Right ventricle myocardium superior (tissue), 1 donor: ENCODE measurements at regions not wholly inside any gene's neighbourhood (a gene's known extent, or its start where the extent isn't known, plus 50 kb on each side); places are given as distances from the start of the nearest gene placed in this dataset.
A peak's percentile ranks its signal among the peaks of the same experiment; 100 is the strongest.

Experiments
- ATAC-seq: fragments of 200-7000 bp; cut with Tn5 transposase; one replicate; pipeline ENCODE4 v1.9.1; 2020; ENCODE audit warnings: mild to moderate bottlenecking; ENCODE audit not compliant: poor library complexity
- DNase-seq: peaks from one replicate; pipeline ENCODE4 v3.0.0-alpha.2; 2020
- intact Hi-C: fragments of 100-400 bp; cut with DNase I; formaldehyde crosslinking; loops from one replicate; pipeline ENCODE4 v1.11.2; 2022
- donor health status: DM: no; HTN: yes; CAD: no; lungs with severe emphysema.

DNA sequence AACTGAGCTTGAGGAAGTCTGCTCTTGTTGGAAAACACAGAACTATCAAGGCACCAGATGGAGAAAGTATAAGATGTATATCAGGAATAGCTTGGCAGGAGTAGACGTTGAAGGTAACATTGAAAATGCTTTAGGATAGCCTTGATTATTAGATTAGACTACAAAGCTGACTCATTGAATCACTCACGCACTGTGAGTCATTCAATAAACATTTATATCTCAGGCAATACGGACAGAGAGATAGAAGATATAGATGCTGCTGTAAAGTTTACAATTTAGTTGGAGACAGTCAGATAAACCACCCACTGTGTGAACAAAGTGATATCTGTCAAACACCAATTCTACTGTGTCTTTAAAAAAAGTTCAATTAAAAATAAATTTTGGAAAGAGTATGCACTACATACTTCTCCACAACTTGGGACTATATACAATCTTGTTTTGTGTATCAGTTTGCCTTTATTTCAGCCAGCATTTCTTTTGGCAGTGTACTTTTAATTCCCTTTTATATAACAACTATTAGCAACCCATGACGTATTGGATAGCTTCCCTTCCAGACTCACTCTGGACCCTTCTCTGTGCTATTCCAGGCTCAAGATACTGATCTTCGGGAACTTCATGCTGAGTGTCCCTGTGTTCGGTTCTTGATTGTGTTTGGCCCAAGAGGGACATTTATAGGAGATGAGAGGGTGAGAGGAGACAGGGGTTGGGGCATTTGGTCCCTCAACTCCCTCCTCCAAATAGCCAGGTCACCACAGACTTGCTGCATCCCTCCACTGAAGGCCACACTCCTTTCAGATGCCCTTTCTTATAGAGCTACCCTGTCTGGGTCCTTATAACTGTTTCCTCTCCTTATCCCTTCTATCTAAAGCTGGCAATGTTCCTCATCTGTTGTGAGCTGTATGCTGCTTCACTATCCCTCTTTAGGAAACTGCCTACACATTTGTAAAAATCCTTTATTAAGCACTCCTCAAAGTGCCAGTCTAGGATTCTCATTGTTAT, 176.6 kb upstream of the PTPRK start:
- ATAC-seq (peak; percentile 22), DNase-seq (no peak)
- intact Hi-C loops = no loop called here

DNA sequence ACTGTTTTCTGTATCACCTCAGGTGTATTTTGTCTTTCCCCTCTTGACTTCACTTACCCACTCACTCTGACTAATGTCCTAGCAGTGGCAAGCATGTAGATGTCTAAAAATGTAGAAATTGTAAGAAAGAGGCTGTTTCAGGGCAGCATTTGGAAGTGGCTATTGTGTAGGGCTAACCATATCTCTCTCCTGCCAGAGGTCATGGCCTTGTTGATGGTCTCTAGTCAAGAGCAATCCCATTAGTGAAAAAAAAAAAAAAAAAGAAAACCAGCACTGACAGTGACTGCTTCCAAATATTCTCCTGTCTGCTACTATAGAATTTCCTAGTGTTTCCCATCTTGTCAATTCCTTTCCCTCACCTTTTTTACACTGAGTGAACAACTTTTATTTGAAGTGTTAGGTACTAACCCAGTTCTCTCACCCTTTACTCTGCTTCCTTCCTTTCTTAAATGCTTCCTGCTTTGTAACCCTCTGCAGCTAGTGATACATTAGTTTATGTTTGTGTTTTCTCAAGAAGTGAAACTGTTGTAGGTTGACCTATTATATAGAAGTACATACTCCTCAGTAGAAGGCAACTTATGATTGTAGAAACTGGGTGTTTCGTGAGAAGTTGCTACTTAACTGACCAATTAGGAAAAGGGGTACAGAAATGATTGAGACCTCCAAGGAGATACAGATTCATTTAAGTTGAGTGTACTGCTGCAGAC, 174.1 kb upstream of the PTPRK start:
- DNase-seq = no peak
- intact Hi-C loops = no loop called here
- ATAC-seq = no peak

DNA sequence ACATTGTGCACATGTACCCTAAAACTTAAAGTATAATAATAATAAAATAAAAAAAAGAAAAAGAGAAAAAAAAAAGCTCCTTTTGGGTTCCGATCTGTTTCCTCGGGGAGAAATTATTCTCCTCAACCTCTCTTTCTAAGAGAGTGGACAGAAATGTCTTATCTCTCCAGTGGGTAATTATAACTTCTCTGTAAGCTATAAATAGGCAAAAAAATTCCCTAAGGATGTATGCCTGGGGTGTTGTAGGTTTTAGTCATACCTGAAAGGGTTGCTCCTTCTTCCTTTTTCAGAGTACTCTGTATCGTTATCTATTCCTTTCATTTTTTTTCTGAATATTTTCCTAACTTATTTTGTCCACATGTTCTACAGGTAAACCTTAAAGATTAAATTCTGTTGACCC, 169.7 kb upstream of the PTPRK start:
- DNase-seq (no peak), ATAC-seq (peak; percentile 63)
- intact Hi-C loops = no loop called here

DNA sequence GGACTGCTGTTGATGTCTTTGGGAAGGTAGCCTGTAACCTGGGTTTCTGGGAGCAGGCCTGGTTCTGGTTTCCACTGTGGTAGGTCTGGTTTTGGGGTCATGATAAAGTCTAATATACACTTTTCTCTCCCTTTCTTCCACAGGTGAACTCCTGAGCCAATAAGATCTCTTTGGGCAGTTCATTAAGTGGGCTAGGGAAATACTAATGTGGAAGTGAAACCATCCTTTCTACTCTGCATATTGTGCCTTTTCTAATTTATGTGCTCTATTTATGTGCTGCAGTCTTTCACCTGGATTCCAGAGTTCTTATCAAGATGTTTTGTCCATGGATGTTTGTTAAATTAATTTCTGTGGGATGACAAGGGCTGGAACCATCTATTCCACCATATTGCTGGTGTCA, 165.7 kb upstream of the PTPRK start:
- no peak for ATAC-seq
- intact Hi-C loops = no loop called here
- DNase-seq = no peak

DNA sequence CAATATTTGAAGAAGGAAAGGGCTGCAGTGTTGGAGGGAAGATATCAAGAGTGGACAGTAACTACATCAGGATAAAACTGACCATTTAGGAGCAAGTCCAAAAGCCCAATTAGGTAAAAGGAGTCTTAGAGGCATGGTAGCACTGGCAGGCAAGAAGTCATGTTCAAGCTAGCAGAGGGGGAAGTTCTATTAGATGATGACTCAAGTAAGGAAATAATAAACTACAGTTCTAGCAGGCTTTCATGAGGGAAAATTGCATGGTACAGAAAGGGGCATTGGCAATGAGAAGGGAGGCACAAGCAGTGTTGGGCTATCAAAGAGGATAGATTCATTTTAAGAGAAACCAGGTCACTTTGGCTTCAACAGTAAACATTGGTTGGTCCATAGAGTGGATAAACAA, 156.1 kb upstream of the PTPRK start:
- intact Hi-C loops = no loop called here
- ATAC-seq (no peak), DNase-seq (no peak)

DNA sequence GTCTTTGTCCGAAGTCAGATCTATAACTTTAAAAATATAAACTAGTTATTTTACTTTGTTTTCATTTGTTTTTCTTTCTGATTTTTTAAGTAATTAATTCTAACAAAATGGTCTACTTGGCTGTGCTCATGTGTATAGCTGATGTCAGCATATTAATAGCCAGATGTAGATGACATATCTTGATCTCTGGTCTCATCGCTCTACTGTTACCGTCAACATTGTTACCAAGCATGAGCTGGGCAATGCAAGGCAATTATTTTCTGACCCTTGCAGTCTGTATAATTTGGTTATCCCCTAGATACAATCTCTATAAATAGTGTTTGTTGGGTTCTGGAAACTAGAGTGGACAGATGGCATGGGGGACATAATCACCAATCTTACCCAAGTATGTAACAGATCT, 151.6 kb upstream of the PTPRK start:
- DNase-seq (no peak), ATAC-seq (no peak)
- intact Hi-C loops = no loop called here

DNA sequence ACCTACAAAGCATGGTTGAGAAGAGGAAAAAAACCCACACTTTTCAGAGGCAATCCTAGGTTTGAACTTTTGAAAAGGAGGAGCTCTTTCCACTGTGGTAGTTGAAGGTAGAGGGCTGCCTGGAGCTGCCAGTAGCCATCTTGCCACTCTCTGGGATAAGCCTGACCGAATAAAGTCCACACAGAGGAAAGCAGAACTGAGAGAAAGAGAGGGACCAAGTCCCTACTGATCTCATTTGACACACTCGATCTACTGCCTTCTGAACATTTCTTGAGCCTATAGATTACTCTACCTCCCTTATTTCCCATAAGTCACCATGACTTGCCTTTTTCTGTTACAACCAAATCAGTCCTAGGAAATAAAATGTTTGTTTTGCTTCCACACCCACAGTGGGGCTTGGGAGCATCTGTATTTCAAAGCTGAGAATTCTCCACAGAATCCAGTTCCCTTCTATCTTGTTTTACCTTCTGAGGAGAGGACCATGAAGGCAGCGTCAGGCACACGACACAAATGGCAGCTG, 147.0 kb upstream of the PTPRK start:
- no peak for ATAC-seq
- intact Hi-C loops = no loop called here
- no peak for DNase-seq

DNA sequence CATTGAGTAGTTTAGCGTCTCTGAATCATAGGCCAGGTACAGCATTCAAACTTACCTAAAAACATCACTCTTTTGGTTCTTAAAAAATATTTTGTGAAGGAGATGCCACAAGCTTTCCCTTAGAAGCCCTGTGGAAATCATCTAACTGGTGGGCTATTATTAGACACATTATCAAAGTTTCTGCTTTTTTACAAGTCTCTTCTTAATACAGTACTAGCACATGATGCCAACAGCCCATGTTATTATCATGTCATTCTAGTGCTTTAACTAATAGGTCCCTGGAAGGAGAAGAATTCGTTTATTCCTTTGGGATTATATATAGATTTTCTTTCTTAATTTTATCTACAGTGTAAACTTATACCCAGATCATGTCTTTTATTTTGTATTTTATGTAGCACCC, 146.0 kb upstream of the PTPRK start:
- intact Hi-C loops = no loop called here
- peak; percentile 61 for ATAC-seq
- DNase-seq = no peak

DNA sequence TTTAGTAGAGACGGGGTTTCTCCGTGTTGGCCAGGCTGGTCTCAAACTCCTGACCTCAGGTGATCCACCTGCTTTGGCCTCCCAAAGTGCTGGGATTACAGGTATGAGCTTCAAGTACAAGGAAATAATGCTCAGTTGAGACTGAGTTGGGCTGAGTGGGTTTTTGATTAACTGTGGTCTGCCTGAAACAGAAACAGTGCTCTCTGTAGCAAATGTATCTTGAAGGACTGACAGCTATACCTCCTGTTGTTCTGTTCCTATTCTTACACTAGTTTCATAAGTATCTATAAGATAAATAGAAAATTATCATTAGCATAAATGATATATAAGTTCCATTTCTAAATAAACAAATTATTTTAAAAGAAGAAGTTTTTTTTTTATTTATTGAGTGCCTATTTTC, 142.8 kb upstream of the PTPRK start:
- ATAC-seq = no peak
- intact Hi-C loops = no loop called here

DNA sequence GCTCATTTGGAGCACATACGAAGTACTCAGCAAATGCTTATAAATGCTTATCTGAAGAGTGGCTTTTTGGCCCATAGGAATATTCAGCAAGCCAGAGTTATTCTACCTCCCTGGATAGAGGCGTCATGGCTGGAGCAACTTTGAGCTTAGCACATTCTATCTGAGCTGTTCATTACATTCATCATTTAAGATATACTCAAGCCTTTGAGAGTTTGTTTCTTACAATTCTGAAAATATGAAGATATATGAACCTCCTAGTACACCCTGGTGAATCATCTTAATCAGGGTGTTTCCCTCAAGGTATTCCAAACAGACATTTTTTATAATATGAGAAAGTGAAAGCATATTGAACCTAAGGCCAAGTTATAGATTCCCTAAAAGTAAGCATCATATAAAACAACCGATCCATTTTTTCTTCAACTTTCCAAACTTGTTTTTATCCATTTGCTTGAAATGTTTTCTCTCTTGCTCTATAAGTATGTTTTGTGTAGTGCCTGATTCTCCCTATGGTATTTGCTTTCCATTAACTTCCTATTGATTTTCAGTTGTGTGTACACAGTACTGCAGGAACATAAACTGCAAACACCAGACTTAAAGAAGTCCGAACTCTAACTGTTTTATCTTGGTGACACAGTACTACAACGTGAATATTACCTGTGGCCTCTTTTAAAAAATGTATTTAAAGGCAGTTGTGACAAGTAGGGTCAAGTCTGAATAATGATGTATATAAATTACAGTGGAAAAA, 139.7 kb upstream of the PTPRK start:
- no peak for DNase-seq
- peak; percentile 79 for ATAC-seq
- intact Hi-C loops = no loop called here

More for the DNA sequence above, 142.8 kb upstream of the PTPRK start:
- no peak for DNase-seq

DNA sequence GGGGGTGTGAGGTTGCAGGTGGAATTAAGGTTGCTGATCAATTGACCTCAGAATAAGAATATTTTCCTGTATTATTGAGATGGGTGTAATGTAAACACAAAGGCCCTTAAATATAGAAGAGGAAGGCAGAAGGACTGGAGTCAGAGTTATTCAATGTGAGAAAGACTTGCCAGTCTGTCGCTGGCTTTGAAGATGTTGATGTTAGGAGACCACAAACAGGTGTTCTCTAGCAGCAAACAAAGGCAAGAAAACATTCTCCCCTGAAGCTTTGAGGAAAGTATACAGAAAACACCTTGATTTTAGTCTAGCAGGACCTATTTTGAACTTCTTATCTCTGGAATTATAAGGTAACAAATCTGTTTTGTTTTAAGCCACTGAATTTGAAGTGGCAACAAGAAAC, 138.9 kb upstream of the PTPRK start:
- ATAC-seq (peak; percentile 13), DNase-seq (no peak)
- intact Hi-C loops = no loop called here

DNA sequence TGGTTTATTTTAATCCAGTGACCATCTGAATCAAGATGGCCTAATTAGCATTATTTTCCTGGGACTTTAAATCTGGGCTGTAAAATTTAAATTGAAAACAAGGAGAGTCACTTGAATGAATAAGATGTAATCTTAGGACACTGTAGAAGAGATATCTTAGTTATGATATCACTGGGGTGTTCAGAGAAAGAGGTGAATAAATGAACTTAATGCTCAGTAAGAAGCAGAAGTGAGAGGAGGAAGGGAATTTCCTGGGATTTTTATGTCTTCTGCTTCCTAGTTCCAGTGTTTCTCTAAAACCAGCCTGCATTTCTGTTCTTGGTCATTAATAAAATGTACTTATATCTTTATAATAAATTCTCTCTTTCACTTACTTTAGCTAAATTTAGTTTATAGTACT, 136.8 kb upstream of the PTPRK start:
- no peak for DNase-seq
- no peak for ATAC-seq
- intact Hi-C loops = no loop called here

DNA sequence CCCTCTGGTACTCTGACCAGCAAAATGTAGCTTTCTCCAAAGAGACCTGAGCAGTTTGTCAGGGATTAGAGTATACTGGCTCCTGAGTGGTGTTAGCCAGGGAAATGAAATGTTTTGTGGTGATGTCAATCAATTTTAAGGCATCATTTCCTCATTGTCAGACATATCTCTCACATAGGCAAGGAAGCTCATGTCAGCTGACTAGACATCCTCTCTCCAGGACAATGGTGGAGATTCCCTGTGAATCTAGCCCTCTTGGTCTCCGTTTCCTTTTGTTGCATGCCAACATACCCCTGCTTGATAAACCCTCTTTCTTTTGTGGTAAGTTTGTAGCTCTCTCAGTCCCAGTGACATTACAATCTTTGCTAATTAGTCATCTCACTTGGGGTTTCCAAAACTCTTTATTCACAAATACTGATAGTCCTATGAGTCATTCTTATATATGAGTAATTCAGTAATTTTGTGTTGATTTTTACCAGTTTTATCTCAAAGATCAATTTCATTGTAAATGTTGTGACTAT, 135.6 kb upstream of the PTPRK start:
- intact Hi-C loops = no loop called here
- no peak for ATAC-seq
- no peak for DNase-seq

DNA sequence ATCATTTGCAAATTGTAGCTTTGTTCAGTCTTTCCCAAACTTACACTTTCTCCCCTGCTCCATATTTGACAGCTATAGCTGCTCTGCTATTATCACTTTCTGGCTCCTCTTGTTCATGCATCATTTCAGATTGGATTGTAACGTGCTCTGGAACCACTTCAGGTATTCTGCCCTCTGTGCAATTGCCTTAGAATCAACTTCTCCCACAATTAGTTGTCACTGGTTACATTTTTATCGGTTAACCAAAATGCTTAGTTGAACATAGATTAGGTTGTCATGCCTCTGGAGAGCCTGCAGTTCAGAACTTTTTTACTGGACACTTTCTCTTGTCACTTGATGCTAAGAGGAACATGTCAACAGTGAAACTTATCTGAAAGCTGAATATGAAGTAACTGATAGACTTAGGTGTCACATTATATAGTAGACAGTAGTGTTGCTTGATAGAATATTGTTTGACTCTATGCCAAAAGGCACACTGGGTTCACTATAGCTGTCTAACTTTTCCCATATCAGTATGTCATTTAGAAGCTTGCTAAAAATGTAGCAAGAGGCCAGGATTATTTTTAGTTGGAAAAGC, 127.7 kb upstream of the PTPRK start:
- intact Hi-C loops = no loop called here
- DNase-seq (no peak), ATAC-seq (peak; percentile 91)

DNA sequence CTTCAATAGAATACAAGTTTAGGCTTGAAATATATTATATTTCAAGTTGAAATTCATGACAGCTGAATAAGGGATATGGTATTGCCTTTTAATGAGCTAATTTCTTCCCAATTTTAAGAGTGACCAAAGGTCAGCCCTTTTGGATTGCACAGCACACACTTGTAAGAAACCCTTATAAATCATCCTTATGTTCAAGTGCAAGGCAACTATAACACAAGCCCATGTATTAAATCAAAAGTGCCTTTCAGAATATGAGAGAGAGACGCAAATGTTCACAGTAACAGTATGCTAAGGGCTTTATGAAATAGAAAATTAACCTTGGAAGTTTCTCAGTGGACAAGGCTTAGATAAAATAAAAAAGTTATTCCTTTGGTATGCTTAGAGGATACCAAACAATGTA, 121.7 kb upstream of the PTPRK start:
- intact Hi-C loops = no loop called here
- no peak for ATAC-seq
- no peak for DNase-seq

DNA sequence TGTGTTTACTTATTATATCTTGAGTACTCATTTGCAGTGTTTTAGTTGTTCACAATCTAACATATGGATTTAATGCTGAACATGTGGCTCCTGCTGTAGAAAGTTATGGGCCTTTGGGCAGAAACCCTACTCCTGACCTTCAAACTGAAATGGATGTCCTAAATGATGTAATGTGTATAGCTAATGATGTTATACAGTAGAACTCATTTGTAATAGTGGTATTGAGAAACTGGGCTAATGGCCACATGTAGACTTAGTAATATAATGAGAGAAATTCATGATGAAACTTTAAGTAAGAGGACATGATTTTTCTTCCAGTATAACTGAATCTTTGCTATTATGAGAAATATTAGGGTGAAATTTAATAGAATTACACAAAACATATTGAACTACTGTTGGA, 121.3 kb upstream of the PTPRK start:
- DNase-seq (no peak), ATAC-seq (no peak)
- intact Hi-C loops = no loop called here

DNA sequence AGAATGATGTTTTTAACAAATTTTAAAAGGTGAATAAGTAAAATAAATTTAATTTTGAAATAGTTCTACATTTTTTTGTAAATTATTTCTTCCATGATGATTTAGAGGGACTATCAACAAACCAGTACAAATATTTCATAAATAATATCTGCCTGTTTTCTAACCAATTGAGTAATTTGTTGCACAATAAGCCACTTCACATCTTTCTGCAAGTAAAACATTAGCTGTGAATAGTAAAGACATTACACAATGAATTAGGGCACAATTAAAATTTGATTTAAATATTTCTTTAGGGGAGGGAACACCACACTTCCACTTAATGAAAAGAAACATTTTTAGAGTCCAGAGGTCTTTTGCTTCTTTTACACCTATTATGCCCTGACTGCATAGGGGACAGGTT, 118.4 kb upstream of the PTPRK start:
- intact Hi-C loops = no loop called here
- ATAC-seq (no peak), DNase-seq (no peak)

DNA sequence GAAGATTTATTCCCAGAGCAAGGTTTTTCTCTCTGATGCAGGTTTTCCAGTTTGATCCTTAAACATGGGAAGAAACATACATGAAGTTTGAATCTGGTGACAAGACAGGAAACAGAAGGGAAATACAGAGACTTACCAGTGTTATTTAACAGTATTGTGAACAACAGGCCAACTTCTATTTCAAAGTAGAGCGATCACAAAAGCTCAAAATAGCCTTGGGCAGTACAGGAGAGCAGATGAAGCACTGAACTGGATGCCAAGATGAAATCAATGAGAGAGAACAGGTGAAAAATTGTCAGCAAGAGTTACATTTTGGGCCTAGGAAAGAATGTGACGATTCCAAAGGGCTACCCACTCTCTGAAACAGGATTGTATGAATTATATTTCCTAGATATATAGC, 114.8 kb upstream of the PTPRK start:
- DNase-seq (no peak), ATAC-seq (peak; percentile 62)
- intact Hi-C loops = no loop called here

DNA sequence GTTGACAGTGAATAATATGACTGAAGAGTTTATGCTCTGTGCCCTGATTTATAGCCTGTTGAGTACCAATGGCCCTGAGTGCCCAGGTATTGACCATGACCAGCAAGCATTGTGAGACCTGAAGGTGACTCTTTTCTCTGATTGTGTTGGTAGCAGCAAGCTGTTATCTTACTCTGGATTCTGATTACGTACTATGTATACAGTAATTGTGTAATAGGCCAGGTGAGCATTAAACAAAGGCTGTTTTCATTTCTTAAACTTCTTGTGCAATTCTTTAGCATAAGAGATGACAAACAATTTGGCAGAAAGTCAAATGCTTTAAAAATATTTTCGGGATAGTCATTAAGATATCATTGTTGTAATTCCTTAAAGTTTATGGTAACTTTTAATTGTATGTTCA, 111.7 kb upstream of the PTPRK start:
- intact Hi-C loops = no loop called here
- DNase-seq = no peak
- no peak for ATAC-seq
